ENCODE measurements at regions not wholly inside any gene's neighbourhood (a gene's known extent, or its start where the extent isn't known, plus 50 kb on each side); places are given as distances from the start of the nearest gene placed in this dataset.

- TF ChIP-seq EZH2phosphoT487 (IDR thresholded peaks at IDR 0.05; ENCODE audit: borderline replicate concordance, low read length) (no peak), CTCF (IDR thresholded peaks at IDR 0.05; ENCODE audit: low read depth, low read length, poor library complexity, severe bottlenecking) (no peak)
Observed at GRCh38 chr7:131848033-131848432, 291.6 kb upstream of the PODXL start.
